ENCODE measurements at regions not wholly inside any gene's neighbourhood (a gene's known extent, or its start where the extent isn't known, plus 50 kb on each side); places are given as distances from the start of the nearest gene placed in this dataset.

DNA sequence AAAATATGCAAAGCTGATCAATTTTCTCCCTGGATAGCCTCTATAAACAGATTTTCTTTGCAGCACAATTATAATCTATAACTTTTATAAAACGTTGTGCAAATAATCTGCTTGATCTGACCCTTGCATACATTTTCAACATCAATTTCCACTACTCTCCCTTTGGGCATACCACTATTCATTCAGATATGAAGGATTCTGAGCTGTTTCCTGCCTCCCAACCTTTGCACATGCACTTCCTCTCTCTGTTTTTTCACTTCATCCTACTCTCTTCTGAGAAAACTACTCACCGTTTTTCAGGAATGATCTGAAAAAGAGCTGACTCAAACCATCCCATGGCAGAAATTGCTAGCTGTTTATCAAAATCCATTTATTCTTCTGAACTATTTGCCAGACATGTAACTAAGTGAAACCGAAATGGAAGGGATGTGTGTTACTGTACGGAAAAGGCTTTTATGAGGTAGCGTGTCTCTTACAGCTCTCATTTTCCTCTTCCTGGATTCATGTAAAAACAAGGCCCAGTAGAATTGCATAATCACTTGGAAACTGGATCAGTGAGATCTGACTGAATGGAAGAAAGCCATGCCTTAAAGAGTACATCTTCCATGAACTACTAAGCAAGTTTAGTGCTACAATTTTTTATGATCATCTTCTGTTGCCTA, 1447.3 kb upstream of the MIR17HG start:
- H3K36me3 Mint-ChIP-seq, result no peaks in the 10 kb centered on the region
- no peak overlapping the region for H3K4me3 Mint-ChIP-seq
- CTCF ChIA-PET, result no interaction called here
- H3K27me3 Mint-ChIP-seq, result no peaks in the 10 kb centered on the region
- POLR2A ChIA-PET, result no interaction called here
- DNase-seq, result no peak
- no peak overlapping the region for H3K27ac Mint-ChIP-seq
- intact Hi-C loops (cut with micrococcal nuclease), result no loop called here
- no peaks in the 10 kb centered on the region for H3K4me1 Mint-ChIP-seq (ENCODE audit: low read depth)
- peaks cover 19% of the 10 kb centered on the region for H3K9me3 Mint-ChIP-seq

- H3K9me3 Mint-ChIP-seq, result peaks cover 23% of the 10 kb centered on the region
- intact Hi-C loops (cut with micrococcal nuclease), result no loop called here
- ChIA-PET POLR2A (no interaction called here), CTCF (interaction anchor here (0.7 to 0.9 kb wide), 2 partner anchors 35 to 469 kb away, joined by 3 to 4 read pairs; no protein-coding TSS in a partner anchor)
- H3K27me3 Mint-ChIP-seq, result no peaks in the 10 kb centered on the region
- no peak overlapping the region for H3K4me3 Mint-ChIP-seq
- DNase-seq, result no peak
- H3K4me1 Mint-ChIP-seq (ENCODE audit: low read depth), result no peaks in the 10 kb centered on the region
- H3K36me3 Mint-ChIP-seq, result no peaks in the 10 kb centered on the region
- H3K27ac Mint-ChIP-seq, result no peak overlapping the region
Observed at GRCh38 chr13:89902223-89902622, 1445.3 kb upstream of the MIR17HG start.

GRCh38 chr13:89903115-89903514, 1444.4 kb upstream of the MIR17HG start:
- no peak overlapping the region for H3K27ac Mint-ChIP-seq
- H3K4me1 Mint-ChIP-seq (ENCODE audit: low read depth), result no peaks in the 10 kb centered on the region
- DNase-seq, result no peak
- H3K27me3 Mint-ChIP-seq, result no peaks in the 10 kb centered on the region
- ChIA-PET CTCF (no interaction called here), POLR2A (no interaction called here)
- peaks cover 17% of the 10 kb centered on the region for H3K9me3 Mint-ChIP-seq
- H3K4me3 Mint-ChIP-seq, result no peak overlapping the region
- H3K36me3 Mint-ChIP-seq, result no peaks in the 10 kb centered on the region
- intact Hi-C loops (cut with micrococcal nuclease), result no loop called here

DNA sequence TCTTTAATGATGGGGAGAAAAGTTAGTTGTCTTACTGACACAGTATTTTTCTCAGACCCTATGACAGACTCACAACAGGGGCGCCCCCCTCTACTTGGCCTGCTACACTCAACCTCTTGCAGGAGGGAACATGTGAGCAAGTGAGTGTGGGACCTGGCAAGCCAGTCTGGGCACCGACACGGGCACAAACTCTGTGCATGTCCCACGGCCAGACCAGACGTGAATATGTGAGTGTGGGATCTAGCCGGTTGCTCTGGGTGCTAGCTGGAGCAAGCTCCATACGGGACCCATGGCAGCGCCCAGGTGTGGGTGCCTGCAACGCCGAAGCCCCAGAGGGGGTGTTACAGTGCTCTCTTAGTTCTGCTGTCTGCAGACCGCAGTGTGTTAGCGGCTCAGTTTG, 1437.3 kb upstream of the MIR17HG start:
- Mint-ChIP-seq H3K36me3 (no peaks in the 10 kb centered on the region), H3K4me1 (ENCODE audit: low read depth) (no peaks in the 10 kb centered on the region), H3K27ac (no peak overlapping the region), H3K4me3 (no peak overlapping the region), H3K9me3 (peaks cover 11% of the 10 kb centered on the region), H3K27me3 (no peaks in the 10 kb centered on the region)
- CTCF ChIA-PET, result no interaction called here
- intact Hi-C loops (cut with micrococcal nuclease), result no loop called here
- POLR2A ChIA-PET, result no interaction called here
- no peak for DNase-seq

DNA sequence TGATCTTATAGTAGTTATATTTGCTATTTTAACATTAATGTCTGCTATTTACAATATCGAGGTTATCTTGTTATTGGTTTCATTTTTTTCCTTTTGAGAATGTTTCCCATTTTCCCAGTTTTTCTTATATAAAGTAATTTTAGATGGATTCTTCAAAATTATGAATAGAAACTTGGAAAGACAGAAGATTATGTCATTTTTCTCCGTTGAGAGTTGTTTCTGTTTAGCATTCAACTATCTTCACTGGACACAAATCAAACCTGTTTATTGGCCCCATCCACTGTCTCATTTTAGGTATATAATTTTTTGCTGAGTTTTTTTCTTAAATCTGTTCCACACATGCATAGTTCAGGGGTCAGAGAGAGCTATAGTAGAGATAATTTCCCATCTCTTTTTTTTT, 1430.9 kb upstream of the MIR17HG start:
- DNase-seq, result no peak
- Mint-ChIP-seq H3K27ac (no peak overlapping the region), H3K4me1 (ENCODE audit: low read depth) (no peaks in the 10 kb centered on the region), H3K9me3 (peaks cover 8% of the 10 kb centered on the region), H3K27me3 (no peaks in the 10 kb centered on the region), H3K4me3 (no peak overlapping the region), H3K36me3 (no peaks in the 10 kb centered on the region)
- ChIA-PET POLR2A (no interaction called here), CTCF (no interaction called here)
- intact Hi-C loops (cut with micrococcal nuclease), result no loop called here

DNA sequence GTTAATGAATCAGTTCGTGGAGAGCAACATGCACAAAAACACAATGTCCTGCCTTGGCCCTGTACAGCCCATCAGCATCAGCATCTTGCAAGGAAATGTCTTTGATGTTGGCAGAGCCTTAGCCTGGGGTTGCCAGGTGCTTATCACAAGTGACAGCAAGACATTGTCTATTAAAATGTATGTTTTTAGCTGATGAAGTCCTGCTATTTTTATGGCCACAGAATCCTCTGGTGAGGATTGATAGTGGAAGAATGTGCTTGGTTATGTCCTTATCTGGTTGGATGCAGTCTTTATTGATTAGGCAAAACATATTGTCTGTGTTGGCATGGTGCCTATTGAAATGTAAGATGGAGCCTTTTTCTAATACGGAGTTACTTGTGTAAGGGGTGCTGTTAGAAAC, 1427.0 kb upstream of the MIR17HG start:
- DNase-seq, result no peak
- ChIA-PET POLR2A (no interaction called here), CTCF (no interaction called here)
- Mint-ChIP-seq H3K9me3 (peaks cover 6% of the 10 kb centered on the region), H3K4me1 (ENCODE audit: low read depth) (no peaks in the 10 kb centered on the region), H3K27ac (no peak overlapping the region), H3K36me3 (no peaks in the 10 kb centered on the region), H3K27me3 (no peaks in the 10 kb centered on the region), H3K4me3 (no peak overlapping the region)
- intact Hi-C loops (cut with micrococcal nuclease), result no loop called here

GRCh38 chr13:89923052-89923451, 1424.4 kb upstream of the MIR17HG start:
- H3K4me3 Mint-ChIP-seq, result no peak overlapping the region
- no peaks in the 10 kb centered on the region for H3K27me3 Mint-ChIP-seq
- no peak for DNase-seq
- no peaks in the 10 kb centered on the region for H3K4me1 Mint-ChIP-seq (ENCODE audit: low read depth)
- intact Hi-C loops (cut with micrococcal nuclease), result no loop called here
- ChIA-PET POLR2A (no interaction called here), CTCF (no interaction called here)
- H3K9me3 Mint-ChIP-seq, result peaks cover 6% of the 10 kb centered on the region
- H3K36me3 Mint-ChIP-seq, result no peaks in the 10 kb centered on the region
- no peak overlapping the region for H3K27ac Mint-ChIP-seq

GRCh38 chr13:89923736-89924135, 1423.8 kb upstream of the MIR17HG start:
- intact Hi-C loops (cut with micrococcal nuclease), result no loop called here
- Mint-ChIP-seq H3K4me3 (no peak overlapping the region), H3K9me3 (peaks cover 6% of the 10 kb centered on the region), H3K27ac (no peak overlapping the region), H3K27me3 (no peaks in the 10 kb centered on the region), H3K4me1 (ENCODE audit: low read depth) (no peaks in the 10 kb centered on the region), H3K36me3 (no peaks in the 10 kb centered on the region)
- no peak for DNase-seq
- ChIA-PET POLR2A (no interaction called here), CTCF (no interaction called here)

DNA sequence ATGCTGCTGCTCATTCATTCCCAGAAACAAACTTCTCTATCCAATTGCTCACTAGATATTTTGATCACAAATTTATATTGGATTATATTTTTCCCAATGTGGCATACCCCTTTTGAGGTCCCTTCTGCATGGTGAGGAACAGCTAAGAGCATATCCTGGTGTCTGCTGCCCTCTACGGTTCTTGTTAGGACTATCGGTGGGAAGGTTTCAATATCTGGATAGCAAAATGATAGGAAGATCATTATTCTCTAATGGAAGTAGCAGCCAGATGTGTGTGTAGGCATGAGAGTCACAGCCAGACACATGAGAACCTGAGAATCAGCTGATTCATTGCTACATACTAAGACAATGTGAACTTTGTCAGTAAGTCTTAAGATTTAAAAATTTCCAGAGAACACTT, 1422.4 kb upstream of the MIR17HG start:
- ChIA-PET CTCF (no interaction called here), POLR2A (no interaction called here)
- no peaks in the 10 kb centered on the region for H3K27me3 Mint-ChIP-seq
- DNase-seq, result no peak
- intact Hi-C loops (cut with micrococcal nuclease), result no loop called here
- H3K4me1 Mint-ChIP-seq (ENCODE audit: low read depth), result no peaks in the 10 kb centered on the region
- H3K36me3 Mint-ChIP-seq, result no peaks in the 10 kb centered on the region
- no peak overlapping the region for H3K4me3 Mint-ChIP-seq
- H3K27ac Mint-ChIP-seq, result no peak overlapping the region
- H3K9me3 Mint-ChIP-seq, result peaks cover 7% of the 10 kb centered on the region

- CTCF ChIA-PET, result no interaction called here
- Mint-ChIP-seq H3K27ac (no peak overlapping the region), H3K4me3 (no peak overlapping the region), H3K9me3 (peaks cover 25% of the 10 kb centered on the region), H3K4me1 (ENCODE audit: low read depth) (no peaks in the 10 kb centered on the region), H3K36me3 (no peaks in the 10 kb centered on the region), H3K27me3 (no peaks in the 10 kb centered on the region)
- intact Hi-C loops (cut with micrococcal nuclease), result no loop called here
- POLR2A ChIA-PET, result no interaction called here
- DNase-seq, result no peak
Observed at GRCh38 chr13:89930861-89931260, 1416.6 kb upstream of the MIR17HG start.

DNA sequence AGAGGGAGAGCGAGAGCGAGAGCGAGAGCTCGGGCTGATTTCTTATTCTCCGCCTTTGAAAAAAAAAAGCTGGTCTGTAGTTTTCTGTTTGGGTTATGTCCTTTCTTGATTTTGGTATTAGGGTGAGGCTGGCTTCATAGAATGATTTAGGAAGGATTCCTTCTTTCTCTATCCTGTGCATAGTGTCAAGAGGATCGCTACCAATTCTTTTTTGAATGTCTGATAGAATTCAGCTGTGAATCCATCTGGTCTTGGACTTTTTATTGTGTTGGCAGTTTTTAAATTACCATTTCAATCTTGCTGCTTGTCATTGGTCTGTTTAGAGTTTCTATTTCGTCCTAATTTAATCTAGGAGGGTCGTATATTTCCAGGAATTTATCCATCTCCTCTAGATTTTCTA, 1414.6 kb upstream of the MIR17HG start:
- CTCF ChIA-PET, result no interaction called here
- no peak overlapping the region for H3K27ac Mint-ChIP-seq

GRCh38 chr13:89936256-89936655, 1411.2 kb upstream of the MIR17HG start:
- Mint-ChIP-seq H3K4me1 (ENCODE audit: low read depth) (no peaks in the 10 kb centered on the region), H3K27ac (no peak overlapping the region), H3K9me3 (peaks cover 19% of the 10 kb centered on the region), H3K4me3 (no peak overlapping the region), H3K36me3 (no peaks in the 10 kb centered on the region), H3K27me3 (no peaks in the 10 kb centered on the region)
- no peak for DNase-seq
- intact Hi-C loops (cut with micrococcal nuclease), result no loop called here
- ChIA-PET POLR2A (no interaction called here), CTCF (no interaction called here)

More for the DNA sequence above, 1414.6 kb upstream of the MIR17HG start:
- Mint-ChIP-seq H3K36me3 (no peaks in the 10 kb centered on the region), H3K27me3 (no peaks in the 10 kb centered on the region), H3K4me3 (no peak overlapping the region), H3K4me1 (ENCODE audit: low read depth) (no peaks in the 10 kb centered on the region), H3K9me3 (peaks cover 30% of the 10 kb centered on the region)
- no peak for DNase-seq
- intact Hi-C loops (cut with micrococcal nuclease), result no loop called here
- POLR2A ChIA-PET, result no interaction called here

- no peaks in the 10 kb centered on the region for H3K27me3 Mint-ChIP-seq
- H3K4me1 Mint-ChIP-seq (ENCODE audit: low read depth), result no peaks in the 10 kb centered on the region
- CTCF ChIA-PET, result interaction anchor here (0.6 to 1.0 kb wide), 2 partner anchors 35 to 560 kb away, joined by 3 to 4 read pairs; no protein-coding TSS in a partner anchor
- POLR2A ChIA-PET, result no interaction called here
- no peak overlapping the region for H3K27ac Mint-ChIP-seq
- DNase-seq, result no peak
- intact Hi-C loops (cut with micrococcal nuclease), result no loop called here
- H3K4me3 Mint-ChIP-seq, result no peak overlapping the region
- H3K36me3 Mint-ChIP-seq, result no peaks in the 10 kb centered on the region
- H3K9me3 Mint-ChIP-seq, result peaks cover 19% of the 10 kb centered on the region
Observed at GRCh38 chr13:89937420-89937819, 1410.1 kb upstream of the MIR17HG start.
